ENCODE measurements at regions not wholly inside any gene's neighbourhood (a gene's known extent, or its start where the extent isn't known, plus 50 kb on each side); places are given as distances from the start of the nearest gene placed in this dataset.
A peak's percentile ranks its signal among the peaks of the same experiment; 100 is the strongest.

DNA sequence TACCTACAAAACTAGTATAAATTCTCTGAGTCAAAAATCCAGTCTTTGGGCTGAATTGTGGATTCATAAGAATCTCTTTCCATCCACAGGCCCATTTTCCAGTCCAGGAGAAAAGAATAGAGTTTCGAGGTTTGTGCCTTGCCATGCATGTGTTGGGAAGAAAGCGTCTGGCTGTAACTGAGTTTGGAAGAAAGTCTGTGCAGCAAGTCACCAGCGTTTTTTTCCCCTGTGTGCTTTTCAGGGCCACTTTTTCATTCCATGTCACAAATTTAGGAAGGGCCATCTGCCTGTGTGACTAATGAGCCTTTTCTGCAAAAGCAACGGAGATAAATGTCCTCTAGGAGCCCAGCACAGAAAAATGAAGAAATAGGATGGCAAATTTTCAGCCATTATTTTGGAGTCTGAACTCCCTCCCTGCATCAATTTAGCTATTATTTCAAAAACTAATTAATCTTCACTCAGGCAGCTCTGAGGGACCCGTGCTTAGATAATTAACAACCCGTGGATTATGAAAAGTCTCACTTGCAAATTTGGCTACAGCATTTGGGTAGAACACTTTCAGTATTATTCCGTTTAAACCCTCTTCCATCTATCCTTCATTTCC is 261.5 kb downstream of the SUDS3 start:
- ATAC-seq (no peak), DNase-seq (no peak)
- Histone ChIP-seq H3K27me3 (peaks cover 0 to 7% (median 0%) of the 10 kb centered on the region in 7 donors), H3K27ac (no peak overlapping the region), H3K4me1 (no peaks in the 10 kb centered on the region), H3K4me3 (no peak overlapping the region), H3K9me3 (no peaks in the 10 kb centered on the region), H3K36me3 (no peaks in the 10 kb centered on the region)
- TF ChIP-seq, protein P1, sequence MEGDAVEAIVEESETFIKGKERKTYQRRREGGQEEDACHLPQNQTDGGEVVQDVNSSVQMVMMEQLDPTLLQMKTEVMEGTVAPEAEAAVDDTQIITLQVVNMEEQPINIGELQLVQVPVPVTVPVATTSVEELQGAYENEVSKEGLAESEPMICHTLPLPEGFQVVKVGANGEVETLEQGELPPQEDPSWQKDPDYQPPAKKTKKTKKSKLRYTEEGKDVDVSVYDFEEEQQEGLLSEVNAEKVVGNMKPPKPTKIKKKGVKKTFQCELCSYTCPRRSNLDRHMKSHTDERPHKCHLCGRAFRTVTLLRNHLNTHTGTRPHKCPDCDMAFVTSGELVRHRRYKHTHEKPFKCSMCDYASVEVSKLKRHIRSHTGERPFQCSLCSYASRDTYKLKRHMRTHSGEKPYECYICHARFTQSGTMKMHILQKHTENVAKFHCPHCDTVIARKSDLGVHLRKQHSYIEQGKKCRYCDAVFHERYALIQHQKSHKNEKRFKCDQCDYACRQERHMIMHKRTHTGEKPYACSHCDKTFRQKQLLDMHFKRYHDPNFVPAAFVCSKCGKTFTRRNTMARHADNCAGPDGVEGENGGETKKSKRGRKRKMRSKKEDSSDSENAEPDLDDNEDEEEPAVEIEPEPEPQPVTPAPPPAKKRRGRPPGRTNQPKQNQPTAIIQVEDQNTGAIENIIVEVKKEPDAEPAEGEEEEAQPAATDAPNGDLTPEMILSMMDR (IDR thresholded peaks at IDR 0.05): no peak
- intact Hi-C loops (cut with DNase I): no loop called here
- 63 to 69% methylated on average over 7 of the region's 7 CpGs for WGBS, 2 donors

DNA sequence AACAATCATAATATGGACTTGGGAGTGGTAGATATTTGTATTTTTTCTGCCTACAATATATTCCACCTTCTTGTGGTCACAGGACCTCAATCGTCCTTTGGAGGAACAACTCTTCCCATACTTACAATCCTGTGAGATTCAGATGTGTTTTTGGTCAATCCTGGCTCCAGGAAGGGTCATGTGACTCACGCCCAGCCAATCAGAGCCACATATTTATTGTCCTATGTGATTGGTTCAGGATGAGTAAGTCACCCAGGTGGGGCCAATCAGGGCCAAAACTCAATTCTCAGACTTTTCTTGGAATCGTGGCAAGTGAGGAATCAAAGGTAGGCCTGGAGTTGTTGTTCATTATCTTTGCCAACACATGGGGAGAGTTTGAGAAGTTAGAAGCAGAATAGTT is 264.9 kb downstream of the SUDS3 start:
- WGBS, 2 donors: 64 to 67% methylated on average over 3 of the region's 3 CpGs
- TF ChIP-seq, protein P1 (IDR thresholded peaks at IDR 0.05): no peak
- Histone ChIP-seq H3K27me3 (peaks cover 0 to 7% (median 0%) of the 10 kb centered on the region in 7 donors), H3K36me3 (no peaks in the 10 kb centered on the region), H3K27ac (no peak overlapping the region), H3K9me3 (peaks cover 0 to 3% (median 0%) of the 10 kb centered on the region in 11 donors), H3K4me1 (no peaks in the 10 kb centered on the region), H3K4me3 (no peak overlapping the region)
- DNase-seq (no peak), ATAC-seq (no peak)
- intact Hi-C loops (cut with DNase I): no loop called here

DNA sequence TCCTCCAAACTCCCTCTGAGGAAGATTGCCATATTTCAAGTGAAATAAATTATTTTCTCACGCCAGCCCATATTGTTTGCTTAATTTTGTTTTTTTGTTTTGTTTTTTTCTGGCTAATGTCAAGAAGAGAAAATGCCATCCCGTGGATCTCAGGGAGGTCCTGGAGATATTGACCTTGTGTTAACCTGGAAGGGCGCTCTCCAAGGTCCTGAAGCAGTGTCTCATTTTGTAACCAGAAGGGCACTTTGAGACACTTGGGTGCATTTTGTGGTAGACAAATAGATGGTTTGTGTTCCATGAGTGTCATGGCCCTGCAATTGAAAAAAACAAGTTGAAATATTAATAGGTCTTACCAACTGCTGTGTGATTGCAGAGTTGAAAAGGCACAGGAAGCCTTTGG is 268.9 kb downstream of the SUDS3 start:
- peaks cover 0 to 4% (median 0%) of the 10 kb centered on the region in 7 donors for H3K27me3 ChIP-seq
- H3K4me3 ChIP-seq: no peak overlapping the region
- WGBS, 2 donors: 21 to 24% methylated on average over 3 of the region's 3 CpGs
- no peaks in the 10 kb centered on the region for H3K36me3 ChIP-seq
- H3K9me3 ChIP-seq: peaks cover 0 to 3% (median 0%) of the 10 kb centered on the region in 11 donors
- peak in 1 of 2 donors; percentile 25 for DNase-seq
- intact Hi-C loops (cut with DNase I): no loop called here
- no peaks in the 10 kb centered on the region for H3K4me1 ChIP-seq
- no peak overlapping the region for H3K27ac ChIP-seq
- TF ChIP-seq, protein P1 (IDR thresholded peaks at IDR 0.05): no peak
- no peak for ATAC-seq

DNA sequence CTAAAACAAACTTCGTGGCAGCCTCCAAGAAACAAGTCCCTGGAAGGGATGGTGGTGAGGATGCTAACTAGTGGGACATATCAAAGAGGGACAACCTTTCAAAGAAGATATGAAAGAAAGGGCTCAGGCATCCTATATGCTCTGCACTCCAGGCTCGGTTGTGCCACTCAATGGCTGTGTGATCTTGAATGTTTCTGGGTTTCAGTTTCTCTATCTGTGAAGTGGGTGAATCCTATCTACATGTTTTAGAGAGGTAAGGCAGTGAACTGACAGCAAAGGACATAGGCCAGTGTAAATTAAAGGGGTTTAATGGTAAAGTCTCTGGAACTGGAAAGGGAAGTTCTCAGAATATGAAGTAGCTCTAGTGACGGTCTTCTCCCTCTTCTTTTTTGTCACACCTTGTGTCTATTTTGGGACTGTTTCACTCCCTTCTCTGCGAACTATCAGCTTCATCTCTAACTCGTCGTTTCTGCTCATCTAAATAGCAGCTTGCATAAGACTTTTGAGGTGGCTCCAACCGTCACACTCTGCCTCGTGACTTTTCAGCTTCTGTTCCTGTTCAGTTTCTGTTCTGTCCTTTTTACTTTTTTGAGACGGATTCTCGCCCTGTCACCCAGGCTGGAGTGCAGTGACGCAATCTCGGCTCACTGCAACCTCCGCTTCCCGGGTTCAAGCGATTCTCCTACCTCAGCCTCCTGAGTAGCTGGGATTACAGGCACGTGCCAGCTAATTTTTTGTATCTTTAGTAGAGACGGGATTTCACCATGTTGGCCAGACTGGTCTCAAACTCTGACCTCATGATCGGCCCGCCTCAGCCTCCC is 273.6 kb downstream of the SUDS3 start:
- intact Hi-C loops (cut with DNase I): no loop called here
- peaks cover 0 to 3% (median 0%) of the 10 kb centered on the region in 11 donors for H3K9me3 ChIP-seq
- no peak for ATAC-seq
- H3K36me3 ChIP-seq: no peaks in the 10 kb centered on the region
- 83% methylated on average over 19 of the region's 19 CpGs for WGBS, 2 donors
- H3K27me3 ChIP-seq: peaks cover 0 to 13% (median 0%) of the 10 kb centered on the region in 7 donors
- no peak overlapping the region for H3K4me3 ChIP-seq
- no peak for DNase-seq
- TF ChIP-seq, protein P1 (IDR thresholded peaks at IDR 0.05): no peak
- no peak overlapping the region for H3K27ac ChIP-seq
- H3K4me1 ChIP-seq: no peaks in the 10 kb centered on the region
